CD4-positive, alpha-beta T cell (primary cell): ENCODE measurements at regions not wholly inside any gene's neighbourhood (a gene's known extent, or its start where the extent isn't known, plus 50 kb on each side); places are given as distances from the start of the nearest gene placed in this dataset.

ENCODE experiments used
- ATAC-seq: fragments of 200-7000 bp; cut with Tn5 transposase; one replicate; pipeline ENCODE4 v1.10.0; 2022; ENCODE audit warnings: mild to moderate bottlenecking; ENCODE audit not compliant: poor library complexity
- CTCF ChIA-PET: fragments of 350-600 bp; sonication (Branson Sonifier 250); formaldehyde crosslinking; loops from one replicate; lab custom pipeline; 2021; ENCODE audit warnings: antibody characterized with exemption, inconsistent platforms; lab: Charles Lee
- POLR2A ChIA-PET: fragments of 350-600 bp; sonication (Branson Sonifier 250); formaldehyde crosslinking; loops from one replicate; lab custom pipeline; 2021; ENCODE audit warnings: antibody characterized with exemption, inconsistent platforms; lab: Charles Lee
- DNase-seq, 14 experiments: peaks; one replicate each; pipeline ENCODE4 v3.0.0-alpha.2; 2013 to 2020; ENCODE audit warnings: mixed read lengths in 2 of 14
- H3K27ac ChIP-seq, 2 donors: one replicate each; pipeline versions ENCODE4 v1.5.1 to v1.7.0; 2013; ENCODE audit warnings: low read length in 2 of 2, low read depth in 1 of 2, mild to moderate bottlenecking in 1 of 2
- H3K27me3 ChIP-seq, 2 experiments: 1 replicate in 1 of 2; 2 replicates in 1 of 2; pipeline versions ENCODE4 v1.6.1 to v1.7.0; 2013; ENCODE audit warnings: low read length in 2 of 2, control low read depth in 1 of 2, mild to moderate bottlenecking in 1 of 2, moderate library complexity in 1 of 2; ENCODE audit not compliant: insufficient read depth in 2 of 2, control insufficient read depth in 1 of 2
- H3K36me3 ChIP-seq: one replicate; pipeline ENCODE4 v1.6.1; 2013; ENCODE audit warnings: low read length, control low read depth; ENCODE audit not compliant: insufficient read depth
- H3K4me1 ChIP-seq: one replicate; pipeline ENCODE4 v1.6.1; 2013; ENCODE audit warnings: low read length, control low read depth; ENCODE audit not compliant: insufficient read depth
- H3K4me3 ChIP-seq: one replicate; pipeline ENCODE4 v1.5.1; 2013; ENCODE audit warnings: mild to moderate bottlenecking, low read length, moderate library complexity
- H3K9me3 ChIP-seq, 2 experiments: 1 replicate in 1 of 2; 2 replicates in 1 of 2; pipeline versions ENCODE4 v1.6.1 to v1.7.0; 2013; ENCODE audit warnings: low read length in 2 of 2, mild to moderate bottlenecking in 2 of 2, control low read depth in 1 of 2, moderate library complexity in 1 of 2; ENCODE audit not compliant: control insufficient read depth in 1 of 2, insufficient read depth in 1 of 2
- H3K27ac Mint-ChIP-seq: one replicate; pipeline ENCODE4 v1.8.0; 2020; ENCODE audit warnings: mixed read lengths
- H3K27me3 Mint-ChIP-seq: one replicate; pipeline ENCODE4 v1.8.0; 2021; ENCODE audit warnings: mixed read lengths
- H3K36me3 Mint-ChIP-seq: one replicate; pipeline ENCODE4 v1.8.0; 2021; ENCODE audit warnings: low read depth, mixed read lengths
- H3K4me1 Mint-ChIP-seq: one replicate; pipeline ENCODE4 v1.8.0; 2021; ENCODE audit warnings: low read depth, mixed read lengths
- H3K4me3 Mint-ChIP-seq: one replicate; pipeline ENCODE4 v1.8.0; 2020; ENCODE audit warnings: mild to moderate bottlenecking, mixed read lengths
- H3K9me3 Mint-ChIP-seq: one replicate; pipeline ENCODE4 v1.8.0; 2020; ENCODE audit warnings: mixed read lengths
- CTCF ChIP-seq: fragments of 200-600 bp; IDR thresholded peaks from one replicate; pipeline ENCODE4 v1.8.0; 2022; ENCODE audit warnings: antibody characterized with exemption, mild to moderate bottlenecking
- intact Hi-C, 2 experiments: fragments of 100-400 bp; cut with DNase I in 1 of 2; cut with micrococcal nuclease in 1 of 2; formaldehyde crosslinking; loops; one replicate each; pipeline versions ENCODE4 v1.15.1 to v1.9.0; 2023 to 2025; cut with DNase I, micrococcal nuclease

GRCh38 chr3:80682235-80682634, 914.4 kb upstream of the ROBO1 start:
- Histone ChIP-seq H3K36me3 (no peaks in the 10 kb centered on the region), H3K4me3 (no peak overlapping the region), H3K27me3 (no peaks in the 10 kb centered on the region), H3K4me1 (no peaks in the 10 kb centered on the region), H3K27ac (no peak overlapping the region), H3K9me3 (peaks cover 0 to 11% of the 10 kb centered on the region in 2 experiments)
- intact Hi-C loops = no loop called here
- ATAC-seq (no peak), DNase-seq (no peak)
- Mint-ChIP-seq H3K4me1 (no peaks in the 10 kb centered on the region), H3K27me3 (no peaks in the 10 kb centered on the region), H3K4me3 (no peak overlapping the region), H3K27ac (no peak overlapping the region), H3K36me3 (no peaks in the 10 kb centered on the region), H3K9me3 (peaks cover 2% of the 10 kb centered on the region)
- CTCF ChIA-PET = no interaction called here
- no peak for TF ChIP-seq CTCF
- POLR2A ChIA-PET = no interaction called here

DNA sequence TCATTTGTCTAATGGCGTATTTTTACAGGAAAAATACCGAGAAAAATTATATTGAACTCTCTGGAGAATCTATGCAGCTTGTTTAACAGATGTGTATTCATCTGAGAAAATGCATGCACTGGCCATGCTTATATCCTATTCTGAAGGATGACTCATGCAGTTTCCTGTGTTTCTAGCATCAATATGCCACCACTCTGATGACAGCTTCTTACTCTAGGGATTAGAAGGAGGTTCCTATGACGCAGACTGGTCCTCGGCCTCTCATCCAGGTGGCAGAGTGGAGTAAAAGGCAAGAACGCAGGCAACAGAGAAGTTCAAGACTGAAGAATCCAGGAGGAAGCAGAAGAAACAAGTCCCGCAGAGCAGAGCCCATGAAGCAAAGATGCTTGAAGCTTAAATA, 910.0 kb upstream of the ROBO1 start:
- Mint-ChIP-seq H3K4me1 (no peaks in the 10 kb centered on the region), H3K27me3 (no peaks in the 10 kb centered on the region), H3K9me3 (peaks cover 5% of the 10 kb centered on the region), H3K4me3 (no peak overlapping the region), H3K36me3 (no peaks in the 10 kb centered on the region), H3K27ac (no peak overlapping the region)
- Histone ChIP-seq H3K4me1 (no peaks in the 10 kb centered on the region), H3K27me3 (no peaks in the 10 kb centered on the region), H3K9me3 (peaks cover 0 to 11% of the 10 kb centered on the region in 2 experiments), H3K4me3 (no peak overlapping the region), H3K36me3 (no peaks in the 10 kb centered on the region), H3K27ac (no peak overlapping the region)
- intact Hi-C loops = no loop called here
- CTCF ChIA-PET = no interaction called here
- POLR2A ChIA-PET = no interaction called here
- no peak for TF ChIP-seq CTCF
- DNase-seq (no peak), ATAC-seq (no peak)

DNA sequence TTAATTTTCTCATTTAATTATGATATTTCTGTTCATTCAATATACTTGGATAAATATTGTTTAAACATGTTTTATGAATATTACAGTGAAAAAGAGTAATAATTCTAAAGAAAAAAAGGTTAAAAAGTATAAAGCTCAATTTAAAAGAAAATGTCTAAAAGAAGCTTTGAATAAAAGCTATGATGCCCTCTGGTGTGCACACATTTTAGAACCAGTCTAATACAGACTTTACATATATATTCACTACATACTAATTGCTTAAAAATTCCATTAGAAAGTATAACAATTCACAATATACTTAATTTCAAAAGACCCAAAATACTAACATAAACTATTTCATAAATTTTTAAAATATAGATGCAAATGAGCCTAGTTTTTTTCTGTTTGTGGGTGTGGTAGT, 909.1 kb upstream of the ROBO1 start:
- Histone ChIP-seq H3K9me3 (peaks cover 0 to 11% of the 10 kb centered on the region in 2 experiments), H3K4me3 (no peak overlapping the region), H3K27me3 (no peaks in the 10 kb centered on the region), H3K4me1 (no peaks in the 10 kb centered on the region), H3K27ac (no peak overlapping the region), H3K36me3 (no peaks in the 10 kb centered on the region)
- DNase-seq = no peak
- no peak overlapping the region for H3K4me3 Mint-ChIP-seq
- no peak overlapping the region for H3K27ac Mint-ChIP-seq
- intact Hi-C loops = no loop called here
- H3K9me3 Mint-ChIP-seq = peaks cover 5% of the 10 kb centered on the region
- ChIA-PET CTCF (no interaction called here), POLR2A (no interaction called here)
- no peaks in the 10 kb centered on the region for H3K27me3 Mint-ChIP-seq
- H3K4me1 Mint-ChIP-seq = no peaks in the 10 kb centered on the region
- ATAC-seq = no peak
- no peaks in the 10 kb centered on the region for H3K36me3 Mint-ChIP-seq
- no peak for TF ChIP-seq CTCF
